ENCODE measurements at regions not wholly inside any gene's neighbourhood (a gene's known extent, or its start where the extent isn't known, plus 50 kb on each side); places are given as distances from the start of the nearest gene placed in this dataset.
"Not testable (repeated sequence)": the region's sequence is repeated elsewhere in the genome, so short reads cannot be mapped to it uniquely, and the experiment has no call there.

DNA sequence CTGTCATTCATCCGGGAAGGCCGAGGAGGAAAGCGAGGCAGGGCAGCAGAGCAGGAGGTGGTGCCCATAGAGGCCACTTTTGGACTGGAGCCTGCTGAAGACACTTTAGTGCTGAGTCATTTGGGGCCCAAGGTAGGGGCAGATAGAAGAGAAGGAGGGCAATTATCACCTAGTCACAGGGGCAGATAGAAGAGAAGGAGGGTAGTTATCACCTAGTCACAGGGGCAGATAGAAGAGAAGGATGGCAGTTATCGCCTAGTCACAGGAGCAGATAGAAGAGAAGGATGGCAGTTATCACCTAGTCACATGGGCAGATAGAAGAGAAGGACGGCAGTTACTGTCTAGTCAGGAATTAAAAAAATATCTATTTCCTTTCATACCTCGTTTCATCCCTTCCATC, 1372.6 kb downstream of the FOXD4L5 start:
- not testable (repeated sequence) for H3K4me1 Mint-ChIP-seq, H3K27me3 Mint-ChIP-seq, H3K9me3 Mint-ChIP-seq, H3K27ac Mint-ChIP-seq, H3K36me3 Mint-ChIP-seq
- H3K4me3 Mint-ChIP-seq, result peak overlapping the region in 1 of 4 donors; percentile 39

DNA sequence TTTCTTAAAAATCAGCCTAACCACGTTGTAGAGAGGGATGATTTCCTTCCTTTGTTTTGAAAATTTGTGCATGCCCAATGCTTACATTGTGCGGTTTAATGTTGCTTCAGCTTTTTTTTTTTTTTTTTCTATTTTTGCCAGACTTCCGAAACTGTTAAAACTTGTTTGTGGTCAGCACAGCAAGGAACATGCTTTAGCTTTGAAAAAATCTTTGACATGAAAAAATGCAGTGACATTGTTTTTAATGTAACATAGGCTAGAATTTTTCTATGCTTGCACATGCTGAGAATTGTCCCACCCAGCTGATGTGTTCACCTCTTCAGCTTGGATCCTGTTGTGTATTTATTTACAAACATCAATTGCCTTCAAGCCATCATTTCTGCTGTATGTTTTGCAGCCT, 1375.9 kb downstream of the FOXD4L5 start:
- H3K27me3 Mint-ChIP-seq, H3K4me3 Mint-ChIP-seq, H3K4me1 Mint-ChIP-seq, H3K9me3 Mint-ChIP-seq, H3K36me3 Mint-ChIP-seq, H3K27ac Mint-ChIP-seq: not testable (repeated sequence)

DNA sequence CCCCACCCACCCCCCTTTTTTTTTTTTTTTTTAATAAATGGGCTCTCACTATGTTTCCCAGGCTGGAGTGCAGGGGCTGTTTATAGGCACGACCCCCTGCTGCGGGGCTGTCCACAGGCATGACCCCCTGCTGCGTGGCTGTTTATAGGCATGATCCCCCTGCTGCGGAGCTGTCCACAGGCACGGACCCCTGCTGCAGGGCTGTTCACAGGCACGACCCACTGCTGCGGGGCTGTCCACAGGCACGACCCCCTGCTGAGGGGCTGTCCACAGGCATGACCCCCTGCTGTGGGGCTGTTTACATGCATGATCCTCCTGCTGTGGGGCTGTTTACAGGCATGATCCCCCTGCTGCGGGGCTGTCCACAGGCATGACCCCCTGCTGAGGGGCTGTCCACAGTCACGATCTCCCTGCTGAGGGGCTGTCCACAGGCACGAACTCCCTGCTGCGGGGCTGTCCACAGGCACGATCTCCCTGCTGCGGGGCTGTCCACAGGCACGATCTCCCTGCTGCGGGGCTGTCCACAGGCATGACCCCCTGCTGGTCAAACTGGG, 1385.3 kb downstream of the FOXD4L5 start:
- H3K4me1 Mint-ChIP-seq, H3K27me3 Mint-ChIP-seq, H3K27ac Mint-ChIP-seq, H3K36me3 Mint-ChIP-seq, H3K4me3 Mint-ChIP-seq, H3K9me3 Mint-ChIP-seq: not testable (repeated sequence)

DNA sequence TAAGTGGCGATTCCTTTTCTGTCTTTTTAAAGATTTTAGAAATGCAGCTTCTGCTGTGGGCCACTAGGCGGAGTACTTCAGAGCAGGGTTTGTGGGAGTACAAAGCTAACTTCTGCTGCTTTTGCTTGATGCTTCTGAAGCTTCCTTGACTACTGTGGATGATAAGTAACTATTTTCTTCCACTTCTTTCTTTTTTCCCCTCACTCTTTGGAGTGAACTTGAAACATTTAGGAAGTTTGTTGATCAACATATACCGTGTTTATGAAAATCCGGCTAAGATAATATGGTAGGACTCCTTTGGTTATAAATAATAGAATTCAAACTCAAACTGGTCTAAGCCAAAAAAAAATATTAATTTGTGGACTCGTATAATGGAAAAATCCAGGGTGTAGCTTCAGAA, 1403.6 kb downstream of the FOXD4L5 start:
- H3K4me3 Mint-ChIP-seq, H3K9me3 Mint-ChIP-seq, H3K27me3 Mint-ChIP-seq, H3K4me1 Mint-ChIP-seq, H3K36me3 Mint-ChIP-seq, H3K27ac Mint-ChIP-seq: not testable (repeated sequence)

DNA sequence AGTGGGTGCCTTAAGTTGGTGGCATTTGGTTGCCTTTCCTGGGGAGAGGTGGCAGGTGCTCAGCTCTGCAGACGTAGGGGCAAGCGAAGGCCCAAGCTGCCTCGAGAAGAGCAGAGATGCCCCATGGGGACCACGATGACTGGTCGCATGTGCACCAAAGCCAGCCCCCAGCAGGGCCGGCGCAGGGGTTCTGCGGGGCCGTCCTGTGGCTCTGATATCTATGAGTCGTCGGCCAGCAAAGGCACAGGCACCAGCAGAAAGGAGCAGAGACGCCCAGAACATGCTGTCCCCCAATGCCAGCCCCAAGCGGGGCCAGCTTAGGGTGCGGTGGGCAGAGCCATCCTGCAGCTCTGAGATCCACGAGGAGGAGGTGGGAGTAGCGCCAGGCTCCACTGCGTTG, 1408.6 kb downstream of the FOXD4L5 start:
- H3K4me3 Mint-ChIP-seq, H3K4me1 Mint-ChIP-seq, H3K27ac Mint-ChIP-seq, H3K27me3 Mint-ChIP-seq, H3K36me3 Mint-ChIP-seq, H3K9me3 Mint-ChIP-seq: not testable (repeated sequence)

DNA sequence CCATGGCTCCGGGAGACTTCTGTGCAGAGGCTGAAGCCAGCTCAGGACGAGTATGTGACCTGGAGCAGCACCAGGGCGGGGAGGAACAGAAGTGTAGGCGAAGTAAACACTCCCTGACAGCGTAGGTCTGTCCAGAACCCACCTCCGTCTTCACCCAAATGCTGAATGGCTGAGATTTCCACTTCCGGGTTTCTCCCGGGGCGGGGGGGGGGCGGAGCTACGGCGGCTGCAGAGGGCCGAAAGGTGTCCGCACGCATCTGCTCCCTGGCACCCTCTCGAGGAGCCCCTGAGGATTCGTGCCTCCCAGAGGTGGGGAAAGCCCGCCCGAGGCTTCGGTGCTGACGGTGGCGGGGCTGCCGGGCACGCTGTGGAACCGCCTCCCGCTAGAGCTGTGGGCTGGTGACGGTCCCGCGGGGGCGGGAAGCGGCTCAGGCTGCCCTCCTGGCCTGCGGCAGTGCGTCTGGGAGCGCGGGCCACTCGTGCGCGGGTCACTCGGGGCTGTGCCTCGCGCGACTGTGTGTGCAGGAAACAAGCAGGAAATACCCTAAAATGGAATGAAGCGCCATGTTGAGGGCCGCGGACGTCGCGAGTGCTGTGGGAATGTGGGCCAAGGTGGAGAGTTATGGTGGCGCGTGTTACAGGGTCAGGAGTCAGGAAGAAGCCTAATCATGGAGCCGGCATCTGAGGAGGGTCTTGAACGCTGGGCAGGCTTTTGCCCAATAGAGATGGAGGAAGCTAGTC, 1425.4 kb downstream of the FOXD4L5 start:
- no peaks in the 10 kb centered on the region for H3K36me3 Mint-ChIP-seq
- H3K27ac Mint-ChIP-seq, result peak overlapping the region in 1 of 3 donors; percentile 84
- peaks cover 0 to 2% (median 0%) of the 10 kb centered on the region in 3 donors for H3K4me1 Mint-ChIP-seq
- no peaks in the 10 kb centered on the region for H3K27me3 Mint-ChIP-seq
- H3K9me3 Mint-ChIP-seq, result peaks cover 3 to 11% (median 6%) of the 10 kb centered on the region in 3 donors
- peak overlapping the region in 3 of 4 donors; percentile 24 to 78 (median 37) for H3K4me3 Mint-ChIP-seq

DNA sequence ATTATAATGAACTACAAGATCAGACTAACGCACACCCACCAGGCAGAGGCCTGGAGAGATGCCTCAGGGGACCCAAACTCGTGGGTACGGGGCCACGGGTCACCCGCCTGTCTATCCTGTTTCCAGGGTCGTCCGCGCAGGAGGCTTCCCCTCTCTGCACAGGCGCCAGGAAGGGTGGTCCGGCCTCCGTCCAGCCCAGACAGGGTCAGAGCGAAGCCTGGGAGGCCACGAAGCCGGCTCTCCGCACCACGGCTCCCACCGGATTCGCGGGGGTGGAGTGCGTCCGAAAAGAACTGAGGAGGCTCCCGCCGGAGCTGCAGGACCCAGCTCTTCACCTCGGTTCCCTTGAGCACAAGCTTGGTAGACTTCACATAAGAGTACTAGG, 1425.9 kb downstream of the FOXD4L5 start:
- not testable (repeated sequence) for H3K4me1 Mint-ChIP-seq, H3K27me3 Mint-ChIP-seq, H3K36me3 Mint-ChIP-seq
- H3K9me3 Mint-ChIP-seq, result peaks cover 3 to 14% (median 6%) of the 10 kb centered on the region in 3 donors
- peak overlapping the region in 1 of 3 donors; percentile 84 for H3K27ac Mint-ChIP-seq
- peak overlapping the region in 2 of 4 donors; percentile 23 to 24 for H3K4me3 Mint-ChIP-seq

DNA sequence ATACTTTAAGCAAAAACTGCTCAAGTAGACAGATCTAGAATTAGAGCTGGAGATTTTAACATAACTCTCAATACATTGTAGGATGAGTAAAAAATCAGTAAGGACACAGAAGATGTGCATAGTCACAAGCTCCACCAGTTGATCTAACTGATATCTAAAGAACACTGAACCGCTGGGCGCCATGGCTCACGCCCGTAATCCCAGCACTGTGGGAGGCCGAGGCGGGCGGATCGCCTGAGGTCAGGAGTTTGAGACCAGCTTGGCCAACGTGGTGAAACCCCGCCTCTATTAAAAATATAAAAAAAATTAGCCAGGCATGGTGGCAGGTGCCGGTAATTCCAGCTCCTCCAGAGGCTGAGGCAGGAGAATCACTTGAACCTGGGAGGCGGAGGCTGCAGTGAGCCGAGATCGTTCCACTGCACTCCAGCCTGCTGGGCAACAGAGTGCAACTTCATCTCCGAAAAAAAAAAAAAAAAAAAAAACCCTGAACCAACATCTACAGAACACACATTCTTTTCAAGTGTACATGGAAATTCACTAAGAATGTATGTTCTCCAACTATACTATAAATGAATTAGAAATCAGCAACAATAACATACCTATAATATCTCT, 1431.8 kb downstream of the FOXD4L5 start:
- H3K9me3 Mint-ChIP-seq, H3K27me3 Mint-ChIP-seq, H3K36me3 Mint-ChIP-seq, H3K4me3 Mint-ChIP-seq, H3K27ac Mint-ChIP-seq, H3K4me1 Mint-ChIP-seq: not testable (repeated sequence)

DNA sequence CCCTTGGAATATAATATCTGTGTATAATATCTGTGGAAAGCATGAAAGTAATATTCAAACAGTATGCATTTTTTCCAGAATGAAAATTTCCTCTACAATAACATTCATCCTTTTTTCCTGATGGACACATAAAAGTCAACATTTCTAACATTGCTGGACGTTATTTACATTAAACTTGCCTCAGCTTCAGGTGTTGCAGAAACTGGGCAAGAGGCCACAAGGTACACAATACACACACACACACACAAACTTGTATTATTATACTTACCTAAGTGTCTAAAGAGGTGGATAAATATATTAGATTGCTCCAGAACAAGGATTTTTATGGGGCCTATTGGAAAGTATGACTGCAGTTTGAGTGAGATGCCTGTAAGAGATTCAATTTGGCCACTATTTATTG, 1460.2 kb downstream of the FOXD4L5 start:
- not testable (repeated sequence) for H3K9me3 Mint-ChIP-seq, H3K36me3 Mint-ChIP-seq, H3K4me1 Mint-ChIP-seq, H3K4me3 Mint-ChIP-seq, H3K27me3 Mint-ChIP-seq, H3K27ac Mint-ChIP-seq

DNA sequence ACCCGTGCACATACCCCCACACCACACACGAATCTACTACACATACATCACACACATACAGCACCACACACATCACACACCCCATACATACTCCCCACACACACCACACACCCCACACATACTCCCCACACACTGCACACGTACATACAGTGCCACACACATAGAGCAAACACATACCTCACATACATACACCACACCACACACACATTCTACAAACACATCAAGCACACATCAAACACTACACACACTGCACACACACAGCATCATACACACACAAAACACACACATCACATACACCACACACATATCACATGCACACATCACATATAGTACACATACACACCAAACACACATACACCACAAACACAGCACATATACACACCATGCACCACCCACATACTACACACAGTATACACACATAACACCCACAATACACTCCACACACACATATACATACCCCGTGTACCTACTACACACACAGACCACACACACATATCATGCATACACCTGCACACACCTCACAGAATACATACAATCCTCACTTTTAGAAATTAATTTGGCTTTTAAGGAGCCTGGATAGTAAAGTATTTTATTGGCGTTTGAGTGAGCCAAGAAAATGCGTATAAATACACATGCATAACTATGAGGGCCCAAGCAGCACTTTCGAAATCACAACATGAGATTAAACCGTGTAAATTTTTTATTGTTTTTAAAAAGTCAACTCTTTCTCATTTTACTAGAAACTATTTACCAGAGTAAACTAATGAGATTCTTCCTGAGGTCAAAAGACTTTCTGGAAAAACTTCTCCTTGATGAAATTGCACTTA, 1461.4 kb downstream of the FOXD4L5 start:
- not testable (repeated sequence) for H3K27me3 Mint-ChIP-seq, H3K4me3 Mint-ChIP-seq, H3K4me1 Mint-ChIP-seq, H3K9me3 Mint-ChIP-seq, H3K36me3 Mint-ChIP-seq, H3K27ac Mint-ChIP-seq

DNA sequence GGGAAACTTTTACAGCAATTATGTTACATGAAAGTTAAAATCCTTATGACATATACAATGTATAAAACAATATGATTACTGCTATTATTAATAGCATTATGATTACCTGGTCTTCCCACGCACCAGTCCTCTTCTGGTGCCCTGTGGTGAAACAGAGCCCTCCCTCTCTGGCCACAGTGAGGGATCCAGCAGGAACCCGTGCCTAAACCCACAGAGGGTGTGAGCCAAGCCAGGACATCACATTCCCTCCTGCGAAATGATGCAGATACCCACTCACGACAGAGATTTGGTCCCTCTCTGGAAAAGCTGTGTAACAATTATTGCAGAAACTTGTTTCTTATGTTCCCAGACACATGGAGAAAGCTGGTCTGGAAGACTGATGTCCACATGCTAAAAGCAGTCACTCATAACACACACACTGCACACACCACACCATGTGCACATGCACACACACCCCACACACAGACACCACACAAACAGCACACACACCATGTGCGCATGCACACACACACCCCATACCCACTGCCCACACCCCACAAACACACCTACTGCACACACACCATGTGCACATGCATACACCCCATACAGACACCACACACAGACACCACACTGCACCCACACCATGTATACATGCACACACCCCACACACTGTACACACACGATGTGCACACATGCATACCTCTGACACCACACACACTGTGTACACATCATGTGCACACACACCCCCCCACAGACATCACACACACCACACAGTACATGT, 1462.2 kb downstream of the FOXD4L5 start:
- not testable (repeated sequence) for H3K9me3 Mint-ChIP-seq, H3K27ac Mint-ChIP-seq, H3K36me3 Mint-ChIP-seq, H3K4me3 Mint-ChIP-seq, H3K4me1 Mint-ChIP-seq, H3K27me3 Mint-ChIP-seq

DNA sequence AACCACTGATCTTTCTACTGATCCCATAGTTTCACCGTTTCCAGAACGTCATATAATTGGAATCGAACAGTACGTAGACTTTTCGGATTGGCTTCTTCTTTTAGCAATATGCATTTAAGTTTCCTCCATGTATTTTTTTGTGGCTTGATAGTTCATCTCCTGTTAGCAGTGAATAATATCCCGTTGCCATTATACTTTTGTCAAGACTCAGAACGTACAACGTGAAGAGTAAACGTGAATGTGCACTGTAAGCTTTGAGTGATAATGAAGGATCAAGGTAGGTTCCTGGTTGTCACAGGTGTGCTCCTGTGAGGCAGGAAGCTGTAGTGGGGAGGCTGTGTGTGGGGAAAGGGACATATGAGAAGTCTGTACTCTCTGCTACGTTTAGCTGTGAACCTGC, 1463.7 kb downstream of the FOXD4L5 start:
- not testable (repeated sequence) for H3K36me3 Mint-ChIP-seq, H3K27me3 Mint-ChIP-seq, H3K9me3 Mint-ChIP-seq
- Mint-ChIP-seq H3K4me3 (peak overlapping the region in 2 of 4 donors; percentile 7 to 8), H3K4me1 (peaks cover 10 to 13% (median 12%) of the 10 kb centered on the region in 3 donors), H3K27ac (peak overlapping the region in 1 of 3 donors; percentile 4)

DNA sequence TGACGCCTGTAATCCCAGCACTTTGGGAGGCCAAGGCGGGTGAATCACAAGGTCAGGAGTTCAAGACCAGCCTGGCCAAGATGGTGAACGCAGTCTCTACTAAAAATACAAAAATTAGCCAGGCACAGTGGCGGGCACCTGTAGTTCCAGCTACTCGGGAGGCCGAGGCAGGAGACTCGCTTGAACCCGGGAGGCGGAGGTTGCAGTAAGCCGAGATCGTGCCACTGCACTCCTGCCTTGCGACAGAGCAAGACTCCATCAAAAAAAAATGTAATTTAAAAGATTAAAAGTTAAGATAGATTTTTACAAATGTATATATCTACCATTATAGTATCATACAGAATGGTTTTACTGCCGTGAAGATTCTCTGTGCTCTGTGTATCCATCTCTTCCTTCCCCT, 1464.1 kb downstream of the FOXD4L5 start:
- H3K27ac Mint-ChIP-seq, H3K36me3 Mint-ChIP-seq, H3K9me3 Mint-ChIP-seq, H3K27me3 Mint-ChIP-seq: not testable (repeated sequence)
- H3K4me3 Mint-ChIP-seq, result peak overlapping the region in 1 of 4 donors; percentile 8
- peaks cover 10 to 13% (median 12%) of the 10 kb centered on the region in 3 donors for H3K4me1 Mint-ChIP-seq

DNA sequence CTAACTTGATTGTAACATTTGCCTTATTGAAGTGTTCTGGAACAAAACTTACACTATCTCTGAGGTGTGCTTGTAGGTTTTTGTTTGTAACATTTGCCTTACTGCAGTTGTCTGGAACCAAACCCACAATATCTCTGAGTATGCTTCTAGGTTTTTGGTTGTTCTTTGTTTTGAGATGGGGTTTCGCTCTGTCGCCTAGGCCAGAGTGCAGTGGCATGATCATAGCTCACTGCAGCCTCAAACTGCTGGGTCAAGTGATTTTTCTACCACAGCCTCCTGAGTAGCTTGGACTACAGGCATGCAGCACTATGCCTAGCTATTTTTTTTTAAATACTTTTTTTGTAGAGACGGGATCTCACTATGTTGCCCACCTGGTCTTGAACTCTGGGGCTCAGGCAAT, 1464.6 kb downstream of the FOXD4L5 start:
- peaks cover 10 to 13% (median 12%) of the 10 kb centered on the region in 3 donors for H3K4me1 Mint-ChIP-seq

More for the DNA sequence above, 1464.6 kb downstream of the FOXD4L5 start:
- H3K4me3 Mint-ChIP-seq, result peak overlapping the region in 2 of 4 donors; percentile 26 to 33
- not testable (repeated sequence) for H3K27ac Mint-ChIP-seq, H3K36me3 Mint-ChIP-seq, H3K27me3 Mint-ChIP-seq, H3K9me3 Mint-ChIP-seq
